ENCODE measurements at regions not wholly inside any gene's neighbourhood (a gene's known extent, or its start where the extent isn't known, plus 50 kb on each side); places are given as distances from the start of the nearest gene placed in this dataset.

DNA sequence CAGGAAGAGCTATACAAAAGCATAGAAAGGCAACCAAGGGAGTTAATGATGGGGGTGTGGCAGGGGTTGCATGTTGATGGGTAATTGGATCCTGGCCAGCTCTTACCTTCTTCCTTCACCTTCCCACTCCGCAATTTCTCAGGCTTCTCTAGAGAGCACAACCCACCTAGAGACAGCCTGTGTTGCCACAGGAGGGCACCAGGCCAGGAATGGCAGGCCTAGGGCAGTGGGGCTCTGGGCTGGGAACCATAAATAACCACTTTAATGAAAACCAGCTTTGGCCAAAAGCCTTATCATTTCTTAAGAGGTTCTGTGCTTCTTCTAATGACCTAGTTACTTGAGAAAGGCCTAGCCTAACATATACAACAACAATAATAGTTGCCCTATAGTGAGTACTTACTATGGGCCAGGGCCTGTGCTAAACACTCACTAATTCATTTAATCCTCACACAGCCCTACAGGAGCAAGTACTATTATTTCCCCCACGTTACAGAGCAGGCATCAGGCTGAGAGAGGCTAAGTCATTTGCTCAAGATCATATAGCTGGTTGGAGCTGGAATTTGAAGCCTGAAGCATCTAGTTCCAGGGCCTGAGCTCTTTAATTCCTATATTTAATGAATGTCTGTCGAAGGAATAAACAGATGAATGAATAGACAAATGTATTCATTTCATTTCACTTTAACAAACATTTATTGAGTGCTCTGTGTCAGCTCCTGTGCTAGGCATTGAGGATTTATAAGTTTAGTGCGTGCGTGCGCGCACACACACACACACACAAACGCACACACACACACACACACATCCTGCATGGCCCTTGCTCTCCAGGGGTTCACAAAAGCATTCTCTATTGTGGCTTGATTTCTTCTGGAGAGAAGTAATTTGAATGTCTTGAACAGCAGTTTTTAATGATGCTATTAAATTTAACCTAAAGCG lies 66.8 kb downstream of the RTL9 start:
- TF ChIP-seq SPI1 (IDR thresholded peaks at IDR 0.05; ENCODE audit: borderline replicate concordance, low read depth) (no peak), POLR2AphosphoS5 (IDR thresholded peaks at IDR 0.05; ENCODE audit: low read depth) (no peak)
- TF ChIP-seq, protein P1, sequence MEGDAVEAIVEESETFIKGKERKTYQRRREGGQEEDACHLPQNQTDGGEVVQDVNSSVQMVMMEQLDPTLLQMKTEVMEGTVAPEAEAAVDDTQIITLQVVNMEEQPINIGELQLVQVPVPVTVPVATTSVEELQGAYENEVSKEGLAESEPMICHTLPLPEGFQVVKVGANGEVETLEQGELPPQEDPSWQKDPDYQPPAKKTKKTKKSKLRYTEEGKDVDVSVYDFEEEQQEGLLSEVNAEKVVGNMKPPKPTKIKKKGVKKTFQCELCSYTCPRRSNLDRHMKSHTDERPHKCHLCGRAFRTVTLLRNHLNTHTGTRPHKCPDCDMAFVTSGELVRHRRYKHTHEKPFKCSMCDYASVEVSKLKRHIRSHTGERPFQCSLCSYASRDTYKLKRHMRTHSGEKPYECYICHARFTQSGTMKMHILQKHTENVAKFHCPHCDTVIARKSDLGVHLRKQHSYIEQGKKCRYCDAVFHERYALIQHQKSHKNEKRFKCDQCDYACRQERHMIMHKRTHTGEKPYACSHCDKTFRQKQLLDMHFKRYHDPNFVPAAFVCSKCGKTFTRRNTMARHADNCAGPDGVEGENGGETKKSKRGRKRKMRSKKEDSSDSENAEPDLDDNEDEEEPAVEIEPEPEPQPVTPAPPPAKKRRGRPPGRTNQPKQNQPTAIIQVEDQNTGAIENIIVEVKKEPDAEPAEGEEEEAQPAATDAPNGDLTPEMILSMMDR (IDR thresholded peaks at IDR 0.05; ENCODE audit: insufficient read depth, low read length) = no peak
- TF ChIP-seq, protein P2, sequence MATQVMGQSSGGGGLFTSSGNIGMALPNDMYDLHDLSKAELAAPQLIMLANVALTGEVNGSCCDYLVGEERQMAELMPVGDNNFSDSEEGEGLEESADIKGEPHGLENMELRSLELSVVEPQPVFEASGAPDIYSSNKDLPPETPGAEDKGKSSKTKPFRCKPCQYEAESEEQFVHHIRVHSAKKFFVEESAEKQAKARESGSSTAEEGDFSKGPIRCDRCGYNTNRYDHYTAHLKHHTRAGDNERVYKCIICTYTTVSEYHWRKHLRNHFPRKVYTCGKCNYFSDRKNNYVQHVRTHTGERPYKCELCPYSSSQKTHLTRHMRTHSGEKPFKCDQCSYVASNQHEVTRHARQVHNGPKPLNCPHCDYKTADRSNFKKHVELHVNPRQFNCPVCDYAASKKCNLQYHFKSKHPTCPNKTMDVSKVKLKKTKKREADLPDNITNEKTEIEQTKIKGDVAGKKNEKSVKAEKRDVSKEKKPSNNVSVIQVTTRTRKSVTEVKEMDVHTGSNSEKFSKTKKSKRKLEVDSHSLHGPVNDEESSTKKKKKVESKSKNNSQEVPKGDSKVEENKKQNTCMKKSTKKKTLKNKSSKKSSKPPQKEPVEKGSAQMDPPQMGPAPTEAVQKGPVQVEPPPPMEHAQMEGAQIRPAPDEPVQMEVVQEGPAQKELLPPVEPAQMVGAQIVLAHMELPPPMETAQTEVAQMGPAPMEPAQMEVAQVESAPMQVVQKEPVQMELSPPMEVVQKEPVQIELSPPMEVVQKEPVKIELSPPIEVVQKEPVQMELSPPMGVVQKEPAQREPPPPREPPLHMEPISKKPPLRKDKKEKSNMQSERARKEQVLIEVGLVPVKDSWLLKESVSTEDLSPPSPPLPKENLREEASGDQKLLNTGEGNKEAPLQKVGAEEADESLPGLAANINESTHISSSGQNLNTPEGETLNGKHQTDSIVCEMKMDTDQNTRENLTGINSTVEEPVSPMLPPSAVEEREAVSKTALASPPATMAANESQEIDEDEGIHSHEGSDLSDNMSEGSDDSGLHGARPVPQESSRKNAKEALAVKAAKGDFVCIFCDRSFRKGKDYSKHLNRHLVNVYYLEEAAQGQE (IDR thresholded peaks at IDR 0.05; ENCODE audit: insufficient replicate concordance, low read depth) = no peak
